ENCODE measurements at regions not wholly inside any gene's neighbourhood (a gene's known extent, or its start where the extent isn't known, plus 50 kb on each side); places are given as distances from the start of the nearest gene placed in this dataset.

- peak; percentile 60 for DNase-seq
Measured at GRCh38 chr1:213820362-213821149, 167.2 kb upstream of the PROX1 start.

DNA sequence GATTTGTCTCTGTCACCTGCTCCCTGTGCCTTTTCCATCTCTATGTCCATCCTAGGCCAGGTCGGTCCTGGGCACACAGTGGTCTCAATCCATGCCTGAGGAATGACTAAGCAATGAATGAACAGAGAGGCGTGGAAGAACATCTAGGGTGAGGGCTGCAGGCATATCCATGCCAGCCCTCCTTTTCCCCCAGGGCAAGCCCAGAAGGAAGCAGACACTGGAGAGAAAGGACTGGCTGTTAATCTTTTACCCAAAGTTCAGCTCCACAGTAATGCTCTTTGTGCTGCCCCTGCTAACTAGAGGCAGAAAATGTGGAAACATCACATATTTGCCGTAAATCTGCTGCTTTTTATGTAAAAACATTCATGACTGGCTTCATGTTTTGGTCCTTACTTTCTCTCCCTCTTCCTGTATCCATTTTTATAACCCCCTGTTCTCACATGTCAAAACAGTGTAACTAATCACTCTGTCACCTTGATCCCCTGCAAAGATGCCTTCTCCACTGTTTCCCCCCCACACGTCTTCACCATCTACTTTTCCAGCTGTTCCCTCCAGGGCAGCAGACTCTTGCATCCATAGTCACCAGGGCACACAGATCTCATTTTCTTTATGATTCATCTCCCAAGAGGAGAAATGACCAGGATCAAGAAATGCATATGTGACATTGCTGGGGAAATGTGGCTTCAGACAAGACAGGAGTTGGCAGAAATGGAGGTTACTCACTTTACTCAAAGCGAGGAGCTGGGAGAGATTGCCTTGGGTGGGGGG lies 166.4 kb upstream of the PROX1 start:
- no peak for DNase-seq

DNA sequence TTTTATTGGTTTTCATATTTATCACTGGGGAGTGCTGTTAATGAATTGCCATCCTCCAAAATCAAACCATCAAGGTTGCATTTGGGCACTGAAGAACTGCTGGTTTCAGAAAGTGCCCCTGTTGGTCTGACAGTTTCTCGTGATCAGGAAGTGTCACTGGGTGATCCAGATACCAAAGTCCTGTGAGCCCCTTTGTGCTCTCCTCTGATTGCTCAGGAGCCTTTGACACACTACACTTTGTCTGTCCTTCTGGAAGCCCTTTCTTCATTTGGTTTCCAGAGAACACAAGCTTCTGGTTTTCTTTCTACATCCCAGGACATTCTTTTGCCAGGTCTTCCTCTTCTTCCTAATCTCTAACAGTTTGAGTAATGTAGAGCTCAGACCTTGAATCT lies 165.8 kb upstream of the PROX1 start:
- DNase-seq, result no peak

- no peak for DNase-seq
Measured at GRCh38 chr1:213826891-213827290, 160.9 kb upstream of the PROX1 start.

DNA sequence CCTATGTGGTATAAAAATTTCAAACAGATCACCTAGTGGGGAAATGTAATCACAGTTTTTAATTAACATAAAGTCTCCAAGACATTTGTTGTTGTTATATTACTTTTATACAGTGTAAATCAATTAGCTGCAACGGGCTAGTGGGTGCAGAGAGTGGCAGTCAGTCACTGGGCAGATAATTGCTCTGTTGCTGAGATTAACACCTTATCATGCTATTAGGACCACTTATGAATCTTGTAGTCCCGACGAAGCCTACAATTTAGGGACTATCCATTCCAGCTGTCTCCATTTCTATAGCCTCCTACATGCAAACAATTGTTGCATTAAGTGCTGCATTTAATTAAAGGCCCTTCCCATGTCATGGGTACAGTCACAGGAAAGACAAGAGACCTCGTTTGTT lies 158.9 kb upstream of the PROX1 start:
- DNase-seq, result no peak

DNA sequence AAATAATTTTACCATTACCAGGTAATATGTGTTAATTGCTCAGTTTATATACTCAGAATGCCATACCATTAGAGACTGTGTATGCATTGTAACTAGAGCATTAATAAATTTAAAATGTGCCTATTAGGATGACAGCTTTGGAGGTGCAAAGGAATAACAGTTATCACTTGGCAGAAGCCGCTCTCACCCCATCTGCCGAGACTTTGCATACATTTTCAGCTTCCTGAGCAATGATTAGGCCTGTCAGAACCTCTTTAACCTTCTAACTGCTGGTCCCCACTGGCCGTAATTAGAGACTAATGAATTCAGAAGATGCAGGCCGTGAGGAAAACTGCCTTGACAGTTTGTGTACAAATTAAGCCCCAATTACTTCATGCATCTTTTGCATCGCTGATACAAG lies 158.0 kb upstream of the PROX1 start:
- DNase-seq, result no peak

DNA sequence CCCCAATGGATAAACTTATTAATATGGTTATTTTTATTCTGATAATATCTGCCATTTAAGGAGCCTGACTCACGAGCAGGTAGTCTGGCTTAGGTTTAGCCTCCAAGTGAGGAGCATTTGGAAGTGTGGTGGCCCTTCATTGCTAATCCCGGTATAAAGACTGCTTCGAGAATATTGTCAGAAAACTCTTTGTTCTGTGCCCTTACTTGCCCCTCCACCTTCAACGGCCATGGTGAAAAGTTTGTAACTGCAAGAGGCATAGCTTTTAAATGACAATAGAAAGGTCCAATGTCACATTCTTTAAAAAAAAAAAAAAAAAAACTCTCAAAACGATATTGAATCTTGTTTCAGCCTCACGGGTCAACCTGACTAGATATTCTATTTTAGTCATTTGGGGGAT lies 157.4 kb upstream of the PROX1 start:
- no peak for DNase-seq

- DNase-seq, result no peak
Measured at GRCh38 chr1:213840575-213840974, 147.2 kb upstream of the PROX1 start.

DNA sequence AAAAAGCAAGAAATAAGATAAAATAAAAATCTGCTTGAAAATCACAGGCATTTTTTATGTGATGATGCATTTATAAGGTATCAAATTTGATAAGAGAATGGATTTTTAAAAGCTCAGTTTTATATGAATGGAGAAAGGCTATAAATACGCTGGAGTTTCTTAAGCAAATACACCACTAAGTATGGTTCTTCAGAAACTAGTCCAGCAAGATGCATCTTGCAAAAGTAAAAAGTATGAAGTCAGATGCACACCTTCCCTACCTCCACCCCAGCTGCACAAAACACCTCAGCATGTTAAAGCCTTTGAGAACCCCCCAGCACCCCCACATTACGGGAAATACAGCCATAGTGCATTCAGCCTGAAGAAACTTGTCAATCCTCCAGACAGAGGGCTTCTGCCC lies 143.1 kb upstream of the PROX1 start:
- no peak for DNase-seq

GRCh38 chr1:213852107-213852506 lies 135.7 kb upstream of the PROX1 start:
- DNase-seq, result no peak

- DNase-seq, result no peak
Measured at GRCh38 chr1:213858581-213858980, 129.2 kb upstream of the PROX1 start.

DNA sequence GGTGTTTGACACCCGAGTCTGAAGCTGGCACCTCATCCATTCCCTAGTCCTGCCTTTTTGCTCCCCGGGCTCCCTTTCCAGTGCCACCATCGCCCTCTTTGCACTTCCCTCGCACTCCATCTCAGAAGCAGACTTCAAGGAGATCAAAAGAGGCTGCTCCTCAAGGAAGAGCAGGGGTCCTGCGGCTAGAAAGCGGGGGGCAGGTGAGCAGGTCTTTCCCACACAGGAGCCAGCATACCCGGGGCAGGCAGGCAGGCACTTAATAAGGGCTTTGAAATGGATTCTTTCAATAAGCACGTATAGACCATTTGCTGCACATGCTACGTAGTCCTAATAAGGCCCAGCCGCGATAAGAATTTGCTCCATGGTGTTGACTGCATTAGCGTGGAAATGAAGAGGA lies 125.9 kb upstream of the PROX1 start:
- no peak for DNase-seq

GRCh38 chr1:213864091-213864490 lies 123.7 kb upstream of the PROX1 start:
- no peak for DNase-seq

GRCh38 chr1:213868482-213868881 lies 119.3 kb upstream of the PROX1 start:
- DNase-seq, result no peak

DNA sequence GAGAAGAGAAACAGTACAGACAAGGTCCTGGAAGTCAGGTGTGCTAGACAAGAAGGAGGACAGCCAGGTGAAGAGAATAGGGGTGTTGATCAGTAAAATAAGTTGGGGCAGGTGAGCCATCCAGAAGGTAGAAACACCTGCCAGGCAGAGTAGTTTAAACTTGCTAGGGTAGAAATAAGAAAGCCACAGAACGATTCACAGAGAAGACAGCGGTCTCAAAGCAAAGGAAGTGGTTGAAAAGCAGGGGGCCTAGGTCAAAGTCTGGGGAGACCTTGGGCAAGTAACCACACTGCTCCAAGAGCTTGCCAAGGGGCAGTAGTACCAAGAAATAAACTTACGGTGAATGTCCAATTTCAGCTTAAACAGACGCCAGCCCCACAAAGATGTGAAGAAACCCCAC lies 116.6 kb upstream of the PROX1 start:
- no peak for DNase-seq

DNA sequence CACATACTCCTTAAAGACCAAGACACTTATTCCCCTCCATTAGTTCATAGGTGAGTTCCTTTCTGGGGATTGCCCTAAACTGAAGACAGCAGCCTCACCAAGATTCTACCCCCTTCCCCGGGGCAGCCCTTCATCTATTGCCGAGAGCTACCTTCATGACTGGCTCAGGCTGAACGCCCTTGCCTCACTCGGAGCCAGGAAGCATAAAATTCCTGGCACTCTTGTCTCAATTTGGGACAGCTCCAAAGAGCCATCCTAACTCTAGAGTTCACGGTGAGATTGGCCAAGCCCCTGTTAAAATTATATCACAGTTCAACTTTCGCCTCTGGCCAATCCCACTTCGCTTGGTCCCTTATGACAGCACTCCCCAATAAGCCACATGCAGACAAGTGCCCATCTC lies 113.0 kb upstream of the PROX1 start:
- no peak for DNase-seq

- DNase-seq, result no peak
Measured at GRCh38 chr1:213876531-213876930, 111.2 kb upstream of the PROX1 start.

DNA sequence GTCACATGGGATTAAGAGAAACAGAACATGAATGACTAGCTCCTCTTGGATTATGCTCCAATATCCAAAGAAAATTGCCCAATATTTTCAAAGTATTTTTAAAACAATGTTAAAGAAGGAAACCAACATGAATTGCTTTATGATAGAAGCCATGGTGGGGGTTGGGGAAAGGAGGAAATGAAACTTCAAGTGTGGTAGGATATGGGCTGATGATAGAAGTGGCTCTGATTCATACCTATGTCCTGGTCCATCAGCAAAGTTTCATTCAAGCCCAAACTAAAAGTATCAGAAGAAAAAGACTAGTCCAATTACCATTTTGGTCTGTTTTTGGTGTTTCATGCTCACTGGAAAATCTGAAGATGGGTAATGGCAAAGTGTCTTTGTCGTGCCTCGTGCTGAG lies 104.2 kb upstream of the PROX1 start:
- no peak for DNase-seq

- DNase-seq, result no peak
Measured at GRCh38 chr1:213884402-213884801, 103.4 kb upstream of the PROX1 start.

DNA sequence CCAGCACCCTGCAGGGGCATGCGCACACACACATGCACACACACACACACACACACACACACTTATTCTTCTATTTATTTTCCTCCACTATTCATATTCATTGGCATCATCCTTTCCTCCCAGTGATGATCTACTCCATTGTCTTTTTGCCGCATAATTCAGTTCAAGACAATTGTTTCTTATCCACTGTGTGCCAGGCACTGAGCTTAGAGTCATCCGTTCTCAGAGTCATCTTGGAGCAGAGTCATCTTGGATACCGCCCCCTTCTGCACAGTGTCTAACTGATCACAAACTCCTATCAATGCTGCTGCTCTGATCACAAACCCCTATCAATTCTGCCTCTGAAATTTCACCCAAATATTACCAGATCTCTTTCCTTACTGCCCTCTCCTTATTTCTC lies 102.8 kb upstream of the PROX1 start:
- DNase-seq, result no peak

- DNase-seq, result no peak
Measured at GRCh38 chr1:213887842-213888241, 99.9 kb upstream of the PROX1 start.

DNA sequence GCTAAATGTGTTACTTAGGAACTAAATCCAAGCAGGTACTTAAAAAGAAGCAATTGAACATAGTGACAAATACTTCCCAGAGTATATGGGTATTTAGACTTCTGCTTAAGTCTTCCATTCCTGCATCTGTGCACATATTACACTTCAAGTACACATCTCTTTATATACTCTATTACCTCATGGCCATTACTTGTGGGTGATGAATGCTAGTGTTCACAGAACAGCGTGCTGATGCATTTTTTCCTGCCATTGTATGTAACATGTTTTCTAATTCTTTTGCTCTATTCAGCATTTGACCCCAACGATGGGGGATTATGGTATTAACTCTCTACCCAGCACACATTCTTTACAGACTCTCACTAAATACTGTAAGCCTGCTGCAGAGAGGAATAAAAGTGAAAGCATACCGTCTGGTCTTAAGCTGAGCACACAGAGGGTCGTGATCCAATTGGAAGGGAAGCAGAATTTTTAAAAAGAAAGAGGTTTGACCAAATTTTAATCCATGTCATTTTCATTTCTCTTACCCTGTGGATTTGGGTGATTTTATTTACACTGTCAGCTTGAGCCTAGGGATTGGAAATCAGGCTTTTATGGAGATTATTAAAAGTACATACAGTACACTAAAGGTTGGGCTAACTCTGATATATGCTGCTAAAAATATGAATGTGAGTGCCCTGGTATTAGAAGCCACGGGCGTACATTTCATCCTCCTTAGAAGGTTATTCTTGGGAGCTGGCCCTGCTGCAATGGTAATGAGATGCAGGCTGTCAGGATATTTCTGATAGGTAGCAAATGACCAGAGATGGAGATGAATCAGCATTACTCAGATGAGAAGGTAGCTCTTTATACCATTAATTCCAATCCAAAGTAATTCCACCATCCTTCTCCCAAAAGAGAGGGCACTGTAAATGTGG lies 95.5 kb upstream of the PROX1 start:
- DNase-seq, result no peak

DNA sequence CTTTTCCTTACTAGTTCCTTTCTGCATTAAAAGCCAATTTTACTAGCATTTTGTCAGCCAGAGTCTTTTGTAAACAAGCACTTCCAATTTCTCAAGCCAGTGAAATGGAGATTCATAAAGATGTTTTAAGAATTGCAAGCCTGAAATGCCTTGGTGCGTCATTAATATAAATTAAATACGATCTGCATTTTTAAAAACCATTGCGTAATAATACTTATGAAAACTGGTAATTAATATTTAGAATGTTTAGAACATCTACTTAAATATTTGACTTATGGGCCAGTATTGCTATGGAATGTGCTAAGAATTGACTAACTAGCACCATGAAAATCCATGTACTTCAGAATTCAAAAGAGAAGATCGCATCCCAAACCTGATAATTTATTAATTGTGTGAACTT lies 89.1 kb upstream of the PROX1 start:
- no peak for DNase-seq

GRCh38 chr1:213899413-213899812 lies 88.4 kb upstream of the PROX1 start:
- DNase-seq, result no peak

Data from RPMI8226 (cell line).